Keratinocyte (primary cell): ENCODE measurements at regions not wholly inside any gene's neighbourhood (a gene's known extent, or its start where the extent isn't known, plus 50 kb on each side); places are given as distances from the start of the nearest gene placed in this dataset.

Source experiments
- CTCF ChIP-seq, 3 experiments: IDR thresholded peaks in 1 of 3; conservative IDR thresholded peaks in 1 of 3; optimal IDR thresholded peaks in 1 of 3; 2 replicates in 2 of 3; 3 replicates in 1 of 3; pipeline versions ENCODE3 to v1.5.1; 2011; ENCODE audit warnings: low read length in 3 of 3, mild to moderate bottlenecking in 3 of 3, moderate library complexity in 2 of 3, control low read depth in 1 of 3, inconsistent platforms in 1 of 3; ENCODE audit not compliant: insufficient read depth in 2 of 3; ENCODE audit errors: extremely low read depth in 1 of 3
- EZH2 ChIP-seq: IDR thresholded peaks from one replicate; pipeline ENCODE4 v1.6.1; 2012; ENCODE audit warnings: inconsistent platforms, mild to moderate bottlenecking, low read length, moderate library complexity

DNA sequence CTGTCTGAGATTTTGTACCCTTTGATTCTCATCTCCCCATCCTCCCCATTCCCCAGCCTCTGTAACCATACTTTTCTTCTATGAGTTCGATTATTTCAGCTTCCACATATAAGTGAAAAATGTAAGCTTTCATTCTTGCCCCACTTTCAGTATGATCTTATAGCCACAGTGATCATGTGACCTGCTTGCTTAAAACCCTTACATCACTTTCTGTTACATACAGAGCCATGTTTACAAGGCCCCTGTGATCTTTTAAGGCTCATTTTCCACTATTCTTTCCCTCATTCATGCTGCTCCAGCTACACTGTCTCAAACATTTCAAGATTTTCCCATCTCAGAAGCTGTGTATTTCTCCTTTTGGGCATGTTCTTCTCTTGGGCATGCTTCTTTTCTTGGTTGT is 147.7 kb downstream of the DCK start:
- TF ChIP-seq CTCF (optimal IDR thresholded peaks at IDR 0.05 in 1 of 3, IDR thresholded peaks at IDR 0.05 in 1 of 3, conservative IDR thresholded peaks at IDR 0.05 in 1 of 3; ENCODE audit: extremely low read depth in 1 of 3, insufficient read depth in 2 of 3, low read length in 3 of 3) (no peak), EZH2 (no peak)
